ENCODE measurements at regions not wholly inside any gene's neighbourhood (a gene's known extent, or its start where the extent isn't known, plus 50 kb on each side); places are given as distances from the start of the nearest gene placed in this dataset.
A peak's percentile ranks its signal among the peaks of the same experiment; 100 is the strongest.
"Not testable (repeated sequence)": the region's sequence is repeated elsewhere in the genome, so short reads cannot be mapped to it uniquely, and the experiment has no call there.

GRCh38 chr13:76286178-76286577 lies 600.0 kb downstream of the KCTD12 start:
- peak; percentile 74 for DNase-seq (ENCODE audit: low read depth)

- no peak for DNase-seq (ENCODE audit: low read depth)
These were observed 600.7 kb downstream of the KCTD12 start for GRCh38 chr13:76285463-76285862.

- DNase-seq (ENCODE audit: low read depth) = not testable (repeated sequence)
These were observed 606.4 kb downstream of the KCTD12 start for GRCh38 chr13:76279766-76280165.

- DNase-seq (ENCODE audit: low read depth) = no peak
These were observed 614.4 kb downstream of the KCTD12 start for GRCh38 chr13:76271728-76272232.

GRCh38 chr13:76268307-76268706 lies 617.9 kb downstream of the KCTD12 start:
- DNase-seq (ENCODE audit: low read depth) = not testable (repeated sequence)

GRCh38 chr13:76267216-76267615 lies 619.0 kb downstream of the KCTD12 start:
- DNase-seq (ENCODE audit: low read depth) = no peak

DNA sequence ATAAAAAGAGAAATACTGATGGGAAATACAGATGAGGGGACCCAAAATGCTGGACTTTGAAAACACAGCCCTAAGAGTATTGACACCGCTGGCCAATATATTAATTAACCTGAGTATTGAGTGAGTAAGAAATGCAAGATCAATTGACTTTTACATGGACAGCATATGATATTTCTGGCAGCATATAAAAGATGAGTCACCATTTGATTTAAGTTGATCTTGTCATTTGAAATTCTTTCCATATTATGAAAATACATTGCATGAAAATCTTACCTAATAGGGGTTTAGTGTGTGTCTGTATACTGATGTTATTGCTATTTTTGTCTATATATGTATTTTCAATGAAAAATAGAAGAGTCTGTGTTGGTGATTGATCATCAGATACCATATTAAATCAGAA lies 619.6 kb downstream of the KCTD12 start:
- DNase-seq (ENCODE audit: low read depth) = no peak

DNA sequence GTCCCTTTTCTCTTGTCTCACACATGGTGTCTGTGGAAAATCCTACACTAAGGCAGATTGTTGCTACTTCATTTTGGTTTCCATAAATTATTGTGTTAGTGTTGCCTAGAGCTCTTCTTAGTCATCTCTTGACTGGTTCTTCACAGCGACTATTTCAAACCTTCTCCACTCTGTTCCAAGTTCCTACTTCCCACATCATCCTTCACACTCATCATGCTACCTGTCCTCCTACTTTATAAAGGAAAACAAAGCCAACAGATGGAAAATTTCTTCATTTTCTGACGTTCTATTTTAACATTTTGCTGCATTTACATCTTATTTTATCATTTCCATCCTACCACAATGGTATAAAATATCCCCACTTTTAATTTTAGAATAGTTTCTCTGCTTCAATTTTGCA lies 614.1 kb downstream of the LMO7 start:
- DNase-seq (ENCODE audit: low read depth) = no peak

DNA sequence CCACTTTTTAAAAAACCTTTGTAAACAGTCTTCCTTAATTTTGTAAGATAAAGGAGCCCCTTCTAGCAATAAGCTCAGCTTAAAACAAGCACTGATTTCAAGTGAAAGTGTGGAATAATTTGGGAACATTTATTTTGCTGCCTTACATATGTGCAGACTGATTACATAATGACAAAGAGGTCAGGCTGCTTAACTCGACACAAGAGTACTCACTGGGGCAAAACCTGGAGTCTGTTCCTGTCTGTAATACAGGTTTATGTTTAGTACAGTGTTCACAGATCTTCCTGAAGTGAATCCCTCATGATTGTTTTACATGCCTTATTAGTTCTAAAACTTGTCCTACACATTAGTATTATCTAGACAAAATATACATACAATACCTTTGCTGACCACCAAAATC lies 609.8 kb downstream of the LMO7 start:
- no peak for DNase-seq (ENCODE audit: low read depth)

GRCh38 chr13:76245211-76245610 lies 609.1 kb downstream of the LMO7 start:
- no peak for DNase-seq (ENCODE audit: low read depth)

DNA sequence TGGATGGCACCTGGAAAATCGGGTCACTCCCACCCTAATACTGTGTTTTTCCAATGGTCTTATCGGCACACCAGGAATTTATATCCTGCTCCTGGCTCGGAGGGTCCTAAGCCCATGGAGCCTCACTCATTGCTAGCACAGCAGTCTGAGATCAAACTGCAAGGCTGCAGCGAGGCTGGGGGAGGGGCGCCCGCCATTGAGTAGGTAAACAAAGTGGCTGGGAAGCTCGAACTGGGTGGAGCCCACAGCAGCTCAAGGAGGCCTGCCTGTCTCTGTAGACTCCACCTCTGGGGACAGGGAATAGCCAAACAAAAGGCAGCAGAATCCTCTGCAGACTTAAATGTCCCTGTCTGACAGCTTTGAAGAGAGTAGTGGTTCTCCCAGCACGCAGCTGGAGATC lies 607.0 kb downstream of the LMO7 start:
- not testable (repeated sequence) for DNase-seq (ENCODE audit: low read depth)

DNA sequence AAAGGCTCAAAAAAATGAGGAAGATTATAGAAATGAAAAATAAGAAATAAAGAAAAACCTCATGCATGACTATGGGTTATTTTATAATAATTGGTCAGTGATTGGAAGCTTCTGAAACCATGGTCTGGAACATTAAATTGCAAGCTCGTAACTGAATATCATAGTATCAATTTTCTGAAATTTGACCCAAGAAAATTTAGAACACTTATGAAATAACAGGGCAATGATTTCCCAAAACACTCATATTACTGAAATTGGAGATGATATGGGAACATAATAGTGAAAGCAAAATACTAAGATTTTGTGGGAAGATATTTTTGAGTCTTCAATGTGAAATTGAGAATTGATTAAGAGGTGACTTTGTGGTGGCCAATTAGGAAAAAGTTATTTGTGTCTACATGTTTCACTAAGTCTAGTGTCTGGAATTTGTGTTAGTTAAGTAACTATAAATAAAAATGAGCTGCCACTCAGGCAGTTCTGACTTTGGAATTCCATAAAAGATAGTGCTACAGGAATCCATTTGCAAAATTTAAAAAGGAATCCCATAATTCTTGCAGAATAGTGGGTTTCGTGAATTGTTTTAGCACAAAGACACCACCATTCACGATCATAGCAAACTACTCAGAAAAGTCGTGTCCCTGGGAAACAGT lies 603.0 kb downstream of the LMO7 start:
- no peak for DNase-seq (ENCODE audit: low read depth)

DNA sequence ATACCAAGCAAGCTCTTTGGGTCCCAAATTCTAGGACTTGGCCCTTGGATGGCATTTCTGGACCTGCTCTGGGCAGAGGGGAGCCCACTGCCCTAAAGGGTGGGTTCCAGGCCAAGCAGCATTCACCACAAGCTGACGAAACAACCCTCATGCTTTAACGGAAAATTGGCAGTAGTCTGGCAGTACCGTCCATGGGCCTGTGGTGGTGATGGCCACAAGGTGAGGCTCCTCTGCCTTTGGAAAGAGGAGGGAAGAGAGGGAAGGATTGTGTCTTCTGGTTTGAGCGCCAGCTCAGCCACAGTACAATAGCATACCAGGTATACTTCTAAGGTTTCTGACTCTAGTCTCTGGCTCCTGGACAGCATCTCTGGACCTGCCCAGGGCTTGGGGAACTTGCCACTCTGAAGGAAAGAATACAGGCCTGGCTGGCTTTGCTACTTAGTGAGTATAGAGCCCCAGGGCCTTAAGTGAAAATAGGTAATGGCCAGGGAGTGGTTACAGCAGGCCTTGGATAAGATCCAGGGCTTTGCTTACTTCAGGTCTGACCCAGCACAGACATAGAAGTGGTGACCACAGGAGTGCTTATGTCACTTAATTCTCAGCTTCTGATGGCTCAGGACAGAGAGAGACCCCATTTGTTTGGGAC lies 595.5 kb downstream of the LMO7 start:
- no peak for DNase-seq (ENCODE audit: low read depth)

DNA sequence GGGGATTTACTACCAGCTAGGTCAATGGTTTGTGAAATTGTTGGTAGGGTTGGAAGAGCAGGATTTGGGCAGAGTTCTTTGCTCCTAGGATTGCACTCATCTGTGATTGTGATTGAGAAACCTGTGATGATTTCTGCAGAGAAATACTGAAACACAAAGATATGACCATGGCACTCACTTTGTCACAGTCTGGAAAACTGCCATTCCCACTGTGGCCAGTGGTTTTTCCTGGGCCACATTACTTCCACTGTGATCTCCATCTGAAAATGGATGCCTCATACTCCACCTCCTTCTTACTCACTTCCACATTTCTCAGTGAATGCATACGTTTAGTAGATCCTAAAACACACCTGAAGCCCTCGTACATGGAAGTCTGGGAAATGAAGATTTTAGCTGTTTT lies 593.2 kb downstream of the LMO7 start:
- DNase-seq (ENCODE audit: low read depth) = no peak

- no peak for DNase-seq (ENCODE audit: low read depth)
These were observed 590.8 kb downstream of the LMO7 start for GRCh38 chr13:76226941-76227340.

- DNase-seq (ENCODE audit: low read depth) = peak; percentile 45
These were observed 589.8 kb downstream of the LMO7 start for GRCh38 chr13:76225815-76226489.

DNA sequence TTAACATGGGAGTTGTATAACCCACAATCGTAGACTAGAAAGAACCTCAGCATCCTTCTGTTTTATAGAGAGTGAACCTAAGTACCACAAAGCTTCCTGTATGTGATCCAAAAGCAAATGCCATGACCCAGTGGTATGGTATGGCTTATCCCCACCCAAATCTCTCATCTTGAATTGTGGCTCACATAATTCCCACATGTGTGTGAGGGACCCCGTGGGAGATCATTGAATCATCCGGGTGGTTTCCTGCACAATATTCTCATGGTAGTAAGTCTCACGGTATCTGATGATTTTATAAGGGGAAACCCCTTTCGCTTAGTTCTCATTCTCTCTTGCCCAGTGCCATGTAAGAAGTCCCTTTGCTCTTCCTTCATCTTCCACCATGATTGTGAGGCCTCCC lies 587.9 kb downstream of the LMO7 start:
- DNase-seq (ENCODE audit: low read depth) = no peak

DNA sequence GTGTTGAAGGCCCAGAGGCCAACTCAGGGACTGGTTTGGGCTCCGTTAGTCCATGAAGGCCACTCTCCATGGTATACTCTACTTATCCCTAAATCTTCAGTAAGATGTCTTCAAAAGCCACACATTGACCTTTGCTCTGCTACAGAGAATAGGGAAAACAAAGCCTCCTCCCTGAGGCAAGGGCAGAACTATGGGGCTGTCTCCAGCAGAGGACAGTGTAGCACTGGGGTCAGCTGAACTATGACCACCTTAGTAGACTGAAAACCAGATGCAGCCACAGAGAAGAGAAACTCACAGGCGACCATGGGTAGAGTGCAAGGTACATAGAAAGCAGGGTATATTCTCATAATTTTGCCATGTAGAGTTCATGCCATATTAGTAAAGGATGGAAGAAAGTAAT lies 587.4 kb downstream of the LMO7 start:
- no peak for DNase-seq (ENCODE audit: low read depth)

GRCh38 chr13:76222511-76222910 lies 586.4 kb downstream of the LMO7 start:
- peak; percentile 50 for DNase-seq (ENCODE audit: low read depth)

DNA sequence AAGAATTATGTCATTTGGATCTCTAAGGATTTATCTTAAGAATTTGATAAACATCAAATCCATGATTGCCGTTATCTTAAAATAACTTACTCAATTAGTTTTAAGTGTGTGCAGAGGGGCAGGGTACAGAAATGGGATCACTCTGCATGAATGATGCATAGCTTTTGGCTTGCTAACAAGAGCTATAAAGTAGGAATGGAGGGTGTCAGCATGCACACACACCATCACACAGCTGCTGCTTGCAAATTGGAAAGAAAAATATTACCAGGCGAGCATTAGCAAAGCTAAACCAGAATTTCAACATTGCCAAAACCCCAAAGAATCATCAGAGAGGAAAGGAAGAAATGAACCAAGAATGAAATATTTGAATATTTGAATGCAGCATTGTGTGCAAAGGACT lies 580.6 kb downstream of the LMO7 start:
- DNase-seq (ENCODE audit: low read depth) = peak; percentile 77

- no peak for DNase-seq (ENCODE audit: low read depth)
These were observed 577.9 kb downstream of the LMO7 start for GRCh38 chr13:76214001-76214400.

DNA sequence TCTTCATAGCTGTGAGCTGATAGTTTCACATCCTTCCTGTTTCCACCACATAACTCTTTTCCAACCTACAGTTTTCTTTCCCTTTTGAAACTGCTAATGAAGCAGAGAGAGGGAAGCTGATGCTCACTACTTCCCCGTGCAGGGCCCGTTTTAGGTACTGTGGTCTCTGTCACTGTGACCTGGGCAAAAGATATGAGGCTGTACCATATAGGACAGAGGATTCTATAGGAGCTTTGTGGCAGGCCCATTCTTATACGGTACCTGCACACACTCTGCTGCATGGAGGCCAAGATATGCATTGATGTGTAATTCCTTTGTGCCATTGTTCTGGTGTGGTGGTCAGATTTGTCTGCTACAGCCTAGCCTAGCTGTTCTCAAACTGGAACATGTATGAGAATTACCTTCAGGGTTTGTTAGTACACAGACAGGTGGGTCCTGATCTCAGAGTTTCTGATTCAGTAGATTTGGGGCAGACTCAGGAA lies 577.3 kb downstream of the LMO7 start:
- no peak for DNase-seq (ENCODE audit: low read depth)

DNA sequence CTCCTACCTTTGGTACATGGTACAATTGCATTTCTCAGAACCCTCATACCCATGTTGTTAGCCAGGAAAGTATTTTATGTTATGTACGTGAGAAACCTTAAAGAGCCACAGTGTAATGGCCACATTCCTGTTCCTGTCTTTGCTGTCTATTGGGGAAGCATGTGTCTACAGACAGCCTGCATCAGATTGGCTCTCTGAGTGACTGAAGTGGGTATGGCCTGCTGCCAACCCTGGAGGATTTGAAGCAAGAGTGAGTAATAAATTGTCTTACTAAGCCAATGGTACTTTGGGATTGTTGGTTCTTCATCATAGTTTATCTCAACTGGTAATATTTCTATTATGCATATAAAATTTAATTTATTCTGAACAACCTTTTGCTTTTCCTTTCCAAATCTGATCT lies 574.1 kb downstream of the LMO7 start:
- DNase-seq (ENCODE audit: low read depth) = peak; percentile 49
